Endodermal cell (in vitro differentiated cells): ENCODE measurements at regions not wholly inside any gene's neighbourhood (a gene's known extent, or its start where the extent isn't known, plus 50 kb on each side); places are given as distances from the start of the nearest gene placed in this dataset.

Source experiments
- DNase-seq: peaks from one replicate; pipeline ENCODE4 v3.0.0-alpha.2; 2017
- H3K27ac ChIP-seq: 2 replicates; pipeline ENCODE4 v1.5.1; 2013; ENCODE audit warnings: mild to moderate bottlenecking, low read depth, low read length, moderate library complexity
- H3K27me3 ChIP-seq: 2 replicates; pipeline ENCODE4 v1.6.1; 2013; ENCODE audit warnings: mild to moderate bottlenecking, low read length, moderate library complexity; ENCODE audit not compliant: insufficient read depth, control insufficient read depth, poor library complexity, severe bottlenecking
- H3K36me3 ChIP-seq: 2 replicates; pipeline ENCODE4 v1.7.0; 2013; ENCODE audit warnings: mild to moderate bottlenecking, low read length, moderate library complexity; ENCODE audit not compliant: control insufficient read depth, insufficient read depth
- H3K4me1 ChIP-seq: one replicate; pipeline ENCODE4 v1.7.0; 2013; ENCODE audit warnings: low read length; ENCODE audit not compliant: control insufficient read depth, insufficient read depth
- H3K4me3 ChIP-seq: 2 replicates; pipeline ENCODE4 v1.5.1; 2013; ENCODE audit warnings: mild to moderate bottlenecking, low read length, moderate library complexity
- H3K9ac ChIP-seq: 2 replicates; pipeline ENCODE4 v1.6.1; 2013; ENCODE audit warnings: mild to moderate bottlenecking, low read length, moderate library complexity; ENCODE audit not compliant: poor library complexity, severe bottlenecking; ENCODE audit errors: extremely low read depth
- H3K9me3 ChIP-seq: 2 replicates; pipeline ENCODE4 v1.6.1; 2013; ENCODE audit warnings: mild to moderate bottlenecking, low read length, moderate library complexity; ENCODE audit not compliant: control insufficient read depth
- H3K27ac Mint-ChIP-seq: 2 replicates; pipeline ENCODE4 v1.8.0; 2020; ENCODE audit warnings: mixed read lengths
- H3K27me3 Mint-ChIP-seq: 2 replicates; pipeline ENCODE4 v1.8.0; 2021; ENCODE audit warnings: mild to moderate bottlenecking, mixed read lengths; ENCODE audit not compliant: insufficient read depth
- H3K36me3 Mint-ChIP-seq: 2 replicates; pipeline ENCODE4 v1.8.0; 2020; ENCODE audit warnings: low read depth, mixed read lengths
- H3K4me1 Mint-ChIP-seq: 2 replicates; pipeline ENCODE4 v1.8.0; 2020; ENCODE audit warnings: mixed read lengths
- H3K4me3 Mint-ChIP-seq: 2 replicates; pipeline ENCODE4 v1.8.0; 2020; ENCODE audit warnings: mild to moderate bottlenecking, moderate library complexity, mixed read lengths
- H3K9me3 Mint-ChIP-seq: 2 replicates; pipeline ENCODE4 v1.8.0; 2020; ENCODE audit warnings: mild to moderate bottlenecking, mixed read lengths
- WGBS, 2 experiments: methylation state at CpG; one replicate each; pipeline versions ENCODE4 v1.1.5 to v1.1.7; 2013; ENCODE audit warnings: missing lambda C conversion rate in 2 of 2, mixed read lengths in 1 of 2; ENCODE audit not compliant: insufficient coverage in 1 of 2, insufficient read length in 1 of 2; 5-methylcytosine and 5-hydroxymethylcytosine counted together
- TF ChIP-seq, protein P1 (sequence below): fragments of 200-600 bp; sonication (generic); conservative IDR thresholded peaks from 2 replicates; pipeline ENCODE4 v1.5.0; 2021; ENCODE audit warnings: antibody characterized with exemption, mild to moderate bottlenecking

DNA sequence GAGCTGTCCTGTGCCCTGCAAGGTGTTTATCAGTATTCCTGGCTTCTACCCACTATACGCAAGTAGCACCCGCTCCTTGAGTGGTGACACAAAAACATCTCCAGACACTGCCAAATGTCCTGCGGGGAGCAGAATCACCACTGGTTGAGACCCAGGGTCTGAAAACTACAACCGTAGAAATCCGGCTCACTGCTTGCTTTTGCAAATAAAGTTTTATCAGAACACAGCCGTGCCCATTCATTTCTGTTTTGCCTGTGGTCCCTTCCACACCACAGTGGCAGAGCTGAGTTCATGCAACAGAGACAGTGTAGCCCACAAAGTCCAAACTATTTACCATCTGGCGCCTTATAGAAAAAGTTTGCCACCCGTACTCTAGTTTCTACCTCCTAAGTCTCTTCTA lies 125.7 kb upstream of the DIO3 start:
- DNase-seq, result no peak
- H3K27ac Mint-ChIP-seq, result no peak overlapping the region
- no peak overlapping the region for H3K4me3 Mint-ChIP-seq
- Histone ChIP-seq H3K27ac (no peak overlapping the region), H3K36me3 (no peaks in the 10 kb centered on the region), H3K27me3 (no peaks in the 10 kb centered on the region), H3K4me1 (no peaks in the 10 kb centered on the region), H3K9ac (no peak overlapping the region), H3K9me3 (no peaks in the 10 kb centered on the region), H3K4me3 (no peak overlapping the region)
- peaks cover 10% of the 10 kb centered on the region for H3K4me1 Mint-ChIP-seq
- no peaks in the 10 kb centered on the region for H3K36me3 Mint-ChIP-seq
- WGBS, 2 experiments, result 89 to 97% methylated on average over 7 to 8 of the region's 8 CpGs
- H3K27me3 Mint-ChIP-seq, result peaks cover 4% of the 10 kb centered on the region
- TF ChIP-seq, protein P1, sequence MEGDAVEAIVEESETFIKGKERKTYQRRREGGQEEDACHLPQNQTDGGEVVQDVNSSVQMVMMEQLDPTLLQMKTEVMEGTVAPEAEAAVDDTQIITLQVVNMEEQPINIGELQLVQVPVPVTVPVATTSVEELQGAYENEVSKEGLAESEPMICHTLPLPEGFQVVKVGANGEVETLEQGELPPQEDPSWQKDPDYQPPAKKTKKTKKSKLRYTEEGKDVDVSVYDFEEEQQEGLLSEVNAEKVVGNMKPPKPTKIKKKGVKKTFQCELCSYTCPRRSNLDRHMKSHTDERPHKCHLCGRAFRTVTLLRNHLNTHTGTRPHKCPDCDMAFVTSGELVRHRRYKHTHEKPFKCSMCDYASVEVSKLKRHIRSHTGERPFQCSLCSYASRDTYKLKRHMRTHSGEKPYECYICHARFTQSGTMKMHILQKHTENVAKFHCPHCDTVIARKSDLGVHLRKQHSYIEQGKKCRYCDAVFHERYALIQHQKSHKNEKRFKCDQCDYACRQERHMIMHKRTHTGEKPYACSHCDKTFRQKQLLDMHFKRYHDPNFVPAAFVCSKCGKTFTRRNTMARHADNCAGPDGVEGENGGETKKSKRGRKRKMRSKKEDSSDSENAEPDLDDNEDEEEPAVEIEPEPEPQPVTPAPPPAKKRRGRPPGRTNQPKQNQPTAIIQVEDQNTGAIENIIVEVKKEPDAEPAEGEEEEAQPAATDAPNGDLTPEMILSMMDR, result no peak
- peaks cover under 1% of the 10 kb centered on the region for H3K9me3 Mint-ChIP-seq

DNA sequence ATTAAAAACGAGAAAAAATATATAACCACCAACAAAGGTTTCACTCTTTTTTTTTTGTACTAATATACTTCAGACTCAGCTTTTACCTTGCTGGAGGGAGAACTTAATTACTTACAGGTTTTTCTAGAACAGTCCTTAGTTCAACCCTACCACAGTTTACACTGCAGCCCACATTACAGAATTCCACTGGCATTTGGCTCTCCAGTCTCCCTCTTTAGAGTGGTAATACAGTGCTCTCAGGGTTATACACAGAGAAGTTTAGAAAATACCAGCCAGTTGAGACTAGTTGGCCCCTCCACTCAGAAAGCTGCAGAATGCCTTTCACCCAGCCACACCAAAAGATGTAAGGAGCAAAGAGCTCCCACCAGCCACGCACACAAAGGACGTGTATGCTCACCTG lies 122.3 kb upstream of the DIO3 start:
- 85 to 87% methylated on average over 2 of the region's 3 CpGs for WGBS, 2 experiments
- Histone ChIP-seq H3K9ac (no peak overlapping the region), H3K27me3 (no peaks in the 10 kb centered on the region), H3K36me3 (no peaks in the 10 kb centered on the region), H3K4me3 (no peak overlapping the region), H3K27ac (no peak overlapping the region), H3K9me3 (no peaks in the 10 kb centered on the region), H3K4me1 (no peaks in the 10 kb centered on the region)
- no peak overlapping the region for H3K4me3 Mint-ChIP-seq
- no peaks in the 10 kb centered on the region for H3K9me3 Mint-ChIP-seq
- H3K36me3 Mint-ChIP-seq, result no peaks in the 10 kb centered on the region
- DNase-seq, result no peak
- H3K27ac Mint-ChIP-seq, result no peak overlapping the region
- peaks cover 2% of the 10 kb centered on the region for H3K27me3 Mint-ChIP-seq
- peaks cover 10% of the 10 kb centered on the region for H3K4me1 Mint-ChIP-seq
- TF ChIP-seq, protein P1, result no peak

DNA sequence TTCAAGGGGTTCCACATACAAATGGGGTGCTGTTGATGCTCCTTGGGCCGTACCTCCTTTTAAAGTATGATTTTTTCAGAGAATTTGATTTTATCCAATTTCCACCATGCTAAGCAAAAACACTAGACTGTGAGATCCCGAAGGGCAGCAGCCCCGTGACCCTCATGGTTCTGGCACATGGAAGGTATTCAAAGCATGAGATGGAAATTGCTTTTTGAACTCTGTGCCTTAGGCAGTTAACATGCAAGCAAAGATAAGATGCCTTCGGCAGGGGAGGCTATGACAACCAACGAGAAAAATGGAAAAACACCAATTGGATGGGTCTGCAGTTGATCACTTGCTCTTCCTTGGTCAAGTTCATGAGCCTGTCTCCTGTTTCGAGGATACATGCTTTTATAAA lies 120.8 kb upstream of the DIO3 start:
- no peak for DNase-seq
- H3K27me3 Mint-ChIP-seq, result peaks cover 2% of the 10 kb centered on the region
- Histone ChIP-seq H3K27me3 (no peaks in the 10 kb centered on the region), H3K9me3 (no peaks in the 10 kb centered on the region), H3K36me3 (no peaks in the 10 kb centered on the region), H3K4me3 (no peak overlapping the region), H3K27ac (no peak overlapping the region), H3K4me1 (no peaks in the 10 kb centered on the region), H3K9ac (no peak overlapping the region)
- peaks cover 10% of the 10 kb centered on the region for H3K4me1 Mint-ChIP-seq
- no peaks in the 10 kb centered on the region for H3K36me3 Mint-ChIP-seq
- TF ChIP-seq, protein P1, result no peak
- H3K9me3 Mint-ChIP-seq, result no peaks in the 10 kb centered on the region
- no peak overlapping the region for H3K27ac Mint-ChIP-seq
- H3K4me3 Mint-ChIP-seq, result no peak overlapping the region
- 96% methylated on average over 5 to 6 of the region's 6 CpGs for WGBS, 2 experiments
